ENCODE measurements at regions not wholly inside any gene's neighbourhood (a gene's known extent, or its start where the extent isn't known, plus 50 kb on each side); places are given as distances from the start of the nearest gene placed in this dataset.

DNA sequence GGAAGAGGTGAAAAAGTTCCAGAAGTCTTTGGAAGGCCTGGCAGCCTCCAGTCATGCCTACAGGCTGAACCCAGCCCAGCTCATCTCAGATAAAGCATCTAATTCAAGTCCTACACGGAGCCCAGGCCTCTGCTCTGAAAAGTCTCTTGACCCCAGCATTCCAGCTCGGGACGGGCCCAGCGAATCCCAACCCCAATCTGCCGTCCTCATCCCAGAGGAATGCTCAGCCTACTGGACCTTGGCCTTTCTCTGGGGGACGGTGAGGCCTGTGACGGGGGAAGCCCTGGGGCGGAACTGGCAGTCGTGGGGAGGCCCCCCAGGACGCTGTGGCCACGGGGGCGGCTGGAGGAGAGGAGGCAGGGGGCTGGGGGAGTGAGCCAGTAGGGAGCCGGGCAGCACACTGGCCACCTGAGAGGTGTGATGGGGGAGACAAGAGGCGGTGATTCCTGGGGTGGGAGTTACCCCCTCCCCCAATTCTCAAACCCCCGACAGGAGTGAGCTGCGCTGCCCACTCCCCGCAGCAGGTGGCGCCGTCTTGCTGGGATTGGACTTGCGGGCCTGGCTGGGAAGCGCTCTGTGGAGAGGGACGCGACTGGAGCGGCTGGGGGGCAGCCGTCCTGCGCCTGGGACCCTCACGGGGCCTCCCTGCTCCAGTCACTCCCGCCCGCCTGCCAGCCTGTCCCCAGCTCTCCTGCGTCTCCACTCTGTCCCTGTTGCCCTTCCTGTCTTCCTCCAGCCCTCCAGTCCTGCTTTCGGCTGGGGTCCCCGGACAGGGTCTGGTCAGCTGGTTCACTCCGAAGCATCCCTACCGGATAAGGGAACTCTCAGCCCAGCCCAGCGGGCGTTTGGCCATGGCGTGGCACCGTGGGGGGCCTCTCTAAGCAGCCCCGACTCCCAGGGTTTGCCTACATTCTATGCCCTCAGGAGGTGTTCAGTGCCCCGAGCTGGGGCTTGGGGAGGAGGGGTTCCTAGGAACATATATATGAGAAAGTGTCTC is 182.6 kb upstream of the HAAO start (continued):
- TF ChIP-seq CUX1 (IDR thresholded peaks at IDR 0.05; ENCODE audit: insufficient replicate concordance, low read depth, low read length) = no peak
- no peak for TF ChIP-seq ZNF24 (IDR thresholded peaks at IDR 0.05)
- no peak for TF ChIP-seq EED (IDR thresholded peaks at IDR 0.05; ENCODE audit: low read depth)
- TF ChIP-seq, protein P1, sequence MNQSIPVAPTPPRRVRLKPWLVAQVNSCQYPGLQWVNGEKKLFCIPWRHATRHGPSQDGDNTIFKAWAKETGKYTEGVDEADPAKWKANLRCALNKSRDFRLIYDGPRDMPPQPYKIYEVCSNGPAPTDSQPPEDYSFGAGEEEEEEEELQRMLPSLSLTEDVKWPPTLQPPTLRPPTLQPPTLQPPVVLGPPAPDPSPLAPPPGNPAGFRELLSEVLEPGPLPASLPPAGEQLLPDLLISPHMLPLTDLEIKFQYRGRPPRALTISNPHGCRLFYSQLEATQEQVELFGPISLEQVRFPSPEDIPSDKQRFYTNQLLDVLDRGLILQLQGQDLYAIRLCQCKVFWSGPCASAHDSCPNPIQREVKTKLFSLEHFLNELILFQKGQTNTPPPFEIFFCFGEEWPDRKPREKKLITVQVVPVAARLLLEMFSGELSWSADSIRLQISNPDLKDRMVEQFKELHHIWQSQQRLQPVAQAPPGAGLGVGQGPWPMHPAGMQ (IDR thresholded peaks at IDR 0.05; ENCODE audit: borderline replicate concordance) = no peak
- TF ChIP-seq IKZF2 (IDR thresholded peaks at IDR 0.05) = peak in 1 of 2 experiments; percentile 26; a peak in 1 of 4 replicates
- no peak for TF ChIP-seq EZH2 (IDR thresholded peaks at IDR 0.05; ENCODE audit: borderline replicate concordance, control insufficient read depth, low read depth, low read length)
- TF ChIP-seq BRCA1 (IDR thresholded peaks at IDR 0.05; ENCODE audit: low read depth, low read length) = no peak
- no peak for TF ChIP-seq IRF4 (IDR thresholded peaks at IDR 0.05; ENCODE audit: low read depth, low read length)
- no peak for TF ChIP-seq MTA3 (IDR thresholded peaks at IDR 0.05; ENCODE audit: borderline replicate concordance, low read length)
- no peak for TF ChIP-seq NR2C2 (IDR thresholded peaks at IDR 0.05; ENCODE audit: borderline replicate concordance, control insufficient read depth, insufficient read length, low read depth)
- 0 out of 2 replicates have a peak, but pooled peaks have one; percentile 18 for TF ChIP-seq YY1 (IDR thresholded peaks at IDR 0.05; ENCODE audit: low read depth, low read length)
- no peak for TF ChIP-seq SPI1 (IDR thresholded peaks at IDR 0.05; ENCODE audit: borderline replicate concordance, insufficient read depth, low read depth, low read length)
- no peak; the same call in 1 of the 2 replicates for TF ChIP-seq ZNF384 (IDR thresholded peaks at IDR 0.05; ENCODE audit: borderline replicate concordance, low read depth, low read length)
- TF ChIP-seq, protein P2, sequence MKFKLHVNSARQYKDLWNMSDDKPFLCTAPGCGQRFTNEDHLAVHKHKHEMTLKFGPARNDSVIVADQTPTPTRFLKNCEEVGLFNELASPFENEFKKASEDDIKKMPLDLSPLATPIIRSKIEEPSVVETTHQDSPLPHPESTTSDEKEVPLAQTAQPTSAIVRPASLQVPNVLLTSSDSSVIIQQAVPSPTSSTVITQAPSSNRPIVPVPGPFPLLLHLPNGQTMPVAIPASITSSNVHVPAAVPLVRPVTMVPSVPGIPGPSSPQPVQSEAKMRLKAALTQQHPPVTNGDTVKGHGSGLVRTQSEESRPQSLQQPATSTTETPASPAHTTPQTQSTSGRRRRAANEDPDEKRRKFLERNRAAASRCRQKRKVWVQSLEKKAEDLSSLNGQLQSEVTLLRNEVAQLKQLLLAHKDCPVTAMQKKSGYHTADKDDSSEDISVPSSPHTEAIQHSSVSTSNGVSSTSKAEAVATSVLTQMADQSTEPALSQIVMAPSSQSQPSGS (IDR thresholded peaks at IDR 0.05; ENCODE audit: low read length) = no peak
- TF ChIP-seq BHLHE40 (IDR thresholded peaks at IDR 0.05; ENCODE audit: borderline replicate concordance in 1 of 2, low read depth in 2 of 2, low read length in 1 of 2) = 0 out of 4 replicates have a peak, but pooled peaks of 1 of the 2 experiments have one; percentile 20
- no peak for TF ChIP-seq MEF2B (IDR thresholded peaks at IDR 0.05; ENCODE audit: partially characterized antibody, poor library complexity, severe bottlenecking)
- TF ChIP-seq CTCF (IDR thresholded peaks at IDR 0.05 in 2 of 3, conservative IDR thresholded peaks at IDR 0.05 in 1 of 3; ENCODE audit: control insufficient read depth in 2 of 3, extremely low read depth in 1 of 3, insufficient read depth in 1 of 3, low read depth in 3 of 3, low read length in 3 of 3) = peak; percentile 56 to 88 (median 83)
- TF ChIP-seq SMC3 (IDR thresholded peaks at IDR 0.05; ENCODE audit: borderline replicate concordance, low read length) = peak; percentile 80; the same call in 1 of the 2 replicates
